ENCODE measurements at regions not wholly inside any gene's neighbourhood (a gene's known extent, or its start where the extent isn't known, plus 50 kb on each side); places are given as distances from the start of the nearest gene placed in this dataset.

GRCh38 chr5:120228262-120229031 lies 235.7 kb upstream of the PRR16 start:
- no peaks in the 10 kb centered on the region for H3K79me2 ChIP-seq (ENCODE audit: low read length)
- no peaks in the 10 kb centered on the region for H3K36me3 ChIP-seq (ENCODE audit: insufficient read depth, low read length)
- no peak overlapping the region for H3K27ac ChIP-seq (ENCODE audit: low read length)
- H3K9me3 ChIP-seq (ENCODE audit: low read length), result peaks cover 3% of the 10 kb centered on the region; the same call in 1 of the 2 replicates
- no peak overlapping the region for H3K4me3 ChIP-seq (ENCODE audit: low read length)
- no peak for DNase-seq
- no peaks in the 10 kb centered on the region for H3K4me1 ChIP-seq (ENCODE audit: low read length)
- H3K4me2 ChIP-seq (ENCODE audit: low read depth, low read length, poor library complexity, severe bottlenecking), result no peak overlapping the region
- no peaks in the 10 kb centered on the region for H3K27me3 ChIP-seq (ENCODE audit: low read length)
- no peaks in the 10 kb centered on the region for H4K20me1 ChIP-seq (ENCODE audit: insufficient read depth, low read depth, low read length)
- H3K9me2 ChIP-seq (replicated peaks; ENCODE audit: insufficient read depth, low read length), result no peaks in the 10 kb centered on the region
- no peak overlapping the region for H2AFZ ChIP-seq (ENCODE audit: low read length)
- H3K9ac ChIP-seq (ENCODE audit: low read length), result no peak overlapping the region

GRCh38 chr5:120229036-120229435 lies 235.1 kb upstream of the PRR16 start:
- Histone ChIP-seq H3K36me3 (ENCODE audit: insufficient read depth, low read length) (no peaks in the 10 kb centered on the region), H3K4me1 (ENCODE audit: low read length) (no peaks in the 10 kb centered on the region), H3K27me3 (ENCODE audit: low read length) (no peaks in the 10 kb centered on the region), H4K20me1 (ENCODE audit: insufficient read depth, low read depth, low read length) (no peaks in the 10 kb centered on the region), H3K27ac (ENCODE audit: low read length) (no peak overlapping the region), H3K4me2 (ENCODE audit: low read depth, low read length, poor library complexity, severe bottlenecking) (no peak overlapping the region), H3K4me3 (ENCODE audit: low read length) (no peak overlapping the region), H2AFZ (ENCODE audit: low read length) (no peak overlapping the region), H3K79me2 (ENCODE audit: low read length) (no peaks in the 10 kb centered on the region), H3K9me2 (replicated peaks; ENCODE audit: insufficient read depth, low read length) (no peaks in the 10 kb centered on the region), H3K9me3 (ENCODE audit: low read length) (peaks cover 4% of the 10 kb centered on the region; the same call in 1 of the 2 replicates), H3K9ac (ENCODE audit: low read length) (no peak overlapping the region)
- DNase-seq, result no peak

- Histone ChIP-seq H3K27ac (ENCODE audit: low read length) (no peak overlapping the region), H3K79me2 (ENCODE audit: low read length) (no peaks in the 10 kb centered on the region), H3K4me3 (ENCODE audit: low read length) (no peak overlapping the region), H3K27me3 (ENCODE audit: low read length) (no peaks in the 10 kb centered on the region), H3K9me3 (ENCODE audit: low read length) (peaks cover 4% of the 10 kb centered on the region; the same call in 1 of the 2 replicates), H3K36me3 (ENCODE audit: insufficient read depth, low read length) (no peaks in the 10 kb centered on the region), H4K20me1 (ENCODE audit: insufficient read depth, low read depth, low read length) (no peaks in the 10 kb centered on the region), H2AFZ (ENCODE audit: low read length) (no peak overlapping the region), H3K4me2 (ENCODE audit: low read depth, low read length, poor library complexity, severe bottlenecking) (no peak overlapping the region), H3K9ac (ENCODE audit: low read length) (no peak overlapping the region), H3K9me2 (replicated peaks; ENCODE audit: insufficient read depth, low read length) (no peaks in the 10 kb centered on the region), H3K4me1 (ENCODE audit: low read length) (no peaks in the 10 kb centered on the region)
- DNase-seq, result no peak
Observed at GRCh38 chr5:120231563-120231962, 232.5 kb upstream of the PRR16 start.

- Histone ChIP-seq H3K36me3 (ENCODE audit: insufficient read depth, low read length) (no peaks in the 10 kb centered on the region), H3K27ac (ENCODE audit: low read length) (no peak overlapping the region), H3K4me3 (ENCODE audit: low read length) (no peak overlapping the region)
Observed at GRCh38 chr5:120236360-120236759, 227.7 kb upstream of the PRR16 start.

GRCh38 chr5:120239086-120239485 lies 225.0 kb upstream of the PRR16 start:
- no peak for DNase-seq
- Histone ChIP-seq H3K9me3 (ENCODE audit: low read length) (no peaks in the 10 kb centered on the region), H3K4me3 (ENCODE audit: low read length) (no peak overlapping the region), H3K9ac (ENCODE audit: low read length) (no peak overlapping the region), H3K79me2 (ENCODE audit: low read length) (no peaks in the 10 kb centered on the region), H2AFZ (ENCODE audit: low read length) (no peak overlapping the region), H3K4me2 (ENCODE audit: low read depth, low read length, poor library complexity, severe bottlenecking) (no peak overlapping the region), H3K9me2 (replicated peaks; ENCODE audit: insufficient read depth, low read length) (no peaks in the 10 kb centered on the region), H3K36me3 (ENCODE audit: insufficient read depth, low read length) (no peaks in the 10 kb centered on the region), H4K20me1 (ENCODE audit: insufficient read depth, low read depth, low read length) (no peaks in the 10 kb centered on the region), H3K4me1 (ENCODE audit: low read length) (no peaks in the 10 kb centered on the region), H3K27ac (ENCODE audit: low read length) (no peak overlapping the region), H3K27me3 (ENCODE audit: low read length) (no peaks in the 10 kb centered on the region)

More at GRCh38 chr5:120236360-120236759, 227.7 kb upstream of the PRR16 start:
- no peaks in the 10 kb centered on the region for H3K79me2 ChIP-seq (ENCODE audit: low read length)
- no peaks in the 10 kb centered on the region for H4K20me1 ChIP-seq (ENCODE audit: insufficient read depth, low read depth, low read length)
- H3K27me3 ChIP-seq (ENCODE audit: low read length), result no peaks in the 10 kb centered on the region
- H3K4me1 ChIP-seq (ENCODE audit: low read length), result no peaks in the 10 kb centered on the region
- H3K4me2 ChIP-seq (ENCODE audit: low read depth, low read length, poor library complexity, severe bottlenecking), result no peak overlapping the region
- no peak overlapping the region for H3K9ac ChIP-seq (ENCODE audit: low read length)
- H3K9me2 ChIP-seq (replicated peaks; ENCODE audit: insufficient read depth, low read length), result no peaks in the 10 kb centered on the region
- no peak for DNase-seq
- no peak overlapping the region for H2AFZ ChIP-seq (ENCODE audit: low read length)
- H3K9me3 ChIP-seq (ENCODE audit: low read length), result peaks cover 4% of the 10 kb centered on the region; the same call in 1 of the 2 replicates

- no peak overlapping the region for H2AFZ ChIP-seq (ENCODE audit: low read length)
- H4K20me1 ChIP-seq (ENCODE audit: insufficient read depth, low read depth, low read length), result no peaks in the 10 kb centered on the region
- no peaks in the 10 kb centered on the region for H3K36me3 ChIP-seq (ENCODE audit: insufficient read depth, low read length)
- H3K4me1 ChIP-seq (ENCODE audit: low read length), result no peaks in the 10 kb centered on the region
- no peaks in the 10 kb centered on the region for H3K9me3 ChIP-seq (ENCODE audit: low read length)
- no peak overlapping the region for H3K4me3 ChIP-seq (ENCODE audit: low read length)
- H3K79me2 ChIP-seq (ENCODE audit: low read length), result no peaks in the 10 kb centered on the region
- H3K9me2 ChIP-seq (replicated peaks; ENCODE audit: insufficient read depth, low read length), result no peaks in the 10 kb centered on the region
- no peak overlapping the region for H3K27ac ChIP-seq (ENCODE audit: low read length)
- no peak overlapping the region for H3K4me2 ChIP-seq (ENCODE audit: low read depth, low read length, poor library complexity, severe bottlenecking)
- H3K27me3 ChIP-seq (ENCODE audit: low read length), result no peaks in the 10 kb centered on the region
- no peak overlapping the region for H3K9ac ChIP-seq (ENCODE audit: low read length)
- DNase-seq, result no peak
Observed at GRCh38 chr5:120240706-120241105, 223.4 kb upstream of the PRR16 start.

- Histone ChIP-seq H3K9me2 (replicated peaks; ENCODE audit: insufficient read depth, low read length) (no peaks in the 10 kb centered on the region), H2AFZ (ENCODE audit: low read length) (no peak overlapping the region), H3K9me3 (ENCODE audit: low read length) (no peaks in the 10 kb centered on the region), H3K27me3 (ENCODE audit: low read length) (no peaks in the 10 kb centered on the region), H3K79me2 (ENCODE audit: low read length) (no peaks in the 10 kb centered on the region), H3K36me3 (ENCODE audit: insufficient read depth, low read length) (no peaks in the 10 kb centered on the region), H3K4me2 (ENCODE audit: low read depth, low read length, poor library complexity, severe bottlenecking) (no peak overlapping the region), H3K27ac (ENCODE audit: low read length) (no peak overlapping the region), H3K4me1 (ENCODE audit: low read length) (no peaks in the 10 kb centered on the region), H3K9ac (ENCODE audit: low read length) (no peak overlapping the region), H3K4me3 (ENCODE audit: low read length) (no peak overlapping the region), H4K20me1 (ENCODE audit: insufficient read depth, low read depth, low read length) (no peaks in the 10 kb centered on the region)
- no peak for DNase-seq
Observed at GRCh38 chr5:120241400-120241799, 222.7 kb upstream of the PRR16 start.

GRCh38 chr5:120251898-120252297 lies 212.2 kb upstream of the PRR16 start:
- Histone ChIP-seq H3K4me3 (ENCODE audit: low read length) (no peak overlapping the region), H3K4me1 (ENCODE audit: low read length) (no peaks in the 10 kb centered on the region), H3K9me2 (replicated peaks; ENCODE audit: insufficient read depth, low read length) (no peaks in the 10 kb centered on the region), H3K27me3 (ENCODE audit: low read length) (no peaks in the 10 kb centered on the region), H3K4me2 (ENCODE audit: low read depth, low read length, poor library complexity, severe bottlenecking) (no peak overlapping the region), H3K9me3 (ENCODE audit: low read length) (no peaks in the 10 kb centered on the region), H3K36me3 (ENCODE audit: insufficient read depth, low read length) (no peaks in the 10 kb centered on the region), H2AFZ (ENCODE audit: low read length) (no peak overlapping the region), H3K79me2 (ENCODE audit: low read length) (no peaks in the 10 kb centered on the region), H3K27ac (ENCODE audit: low read length) (no peak overlapping the region), H3K9ac (ENCODE audit: low read length) (no peak overlapping the region), H4K20me1 (ENCODE audit: insufficient read depth, low read depth, low read length) (no peaks in the 10 kb centered on the region)
- DNase-seq, result no peak

Measured in Karpas-422 (cell line).